PC-3 (cell line): ENCODE measurements at regions not wholly inside any gene's neighbourhood (a gene's known extent, or its start where the extent isn't known, plus 50 kb on each side); places are given as distances from the start of the nearest gene placed in this dataset.
A peak's percentile ranks its signal among the peaks of the same experiment; 100 is the strongest.

Experiments
- ATAC-seq: fragments of 200-7000 bp; cut with Tn5 transposase; 2 replicates; pipeline ENCODE4 v1.9.1; 2020; ENCODE audit warnings: mild to moderate bottlenecking, moderate library complexity
- BruUV-seq: library from RNA; stranded (reverse); fragments of 400-500 nt; replicated peaks from 2 replicates; lab custom pipeline; 2021; lab: Mats Ljungman, UMichigan
- CTCF ChIA-PET: fragments of 300-600 bp; sonication (Branson Sonifier 250); formaldehyde crosslinking; loops from one replicate; lab custom pipeline; 2022; ENCODE audit warnings: antibody characterized with exemption; lab: Charles Lee
- POLR2A ChIA-PET: fragments of 300-600 bp; sonication (Branson Sonifier 250); formaldehyde crosslinking; loops from one replicate; lab custom pipeline; 2022; ENCODE audit warnings: antibody characterized with exemption; ENCODE audit not compliant: unreplicated experiment; lab: Charles Lee
- DNase-seq: peaks from one replicate; pipeline ENCODE4 v3.0.0-alpha.2; 2015
- H2AFZ ChIP-seq: fragments of 300-600 bp; sonication (generic); 2 replicates; pipeline ENCODE4 v1.6.0; 2016; ENCODE audit warnings: antibody characterized with exemption, low read length
- H3F3A ChIP-seq: fragments of 300-600 bp; sonication (generic); one replicate; pipeline ENCODE4 v1.6.0; 2017; ENCODE audit warnings: antibody characterized with exemption, low read length, control low read depth, mild to moderate bottlenecking; ENCODE audit not compliant: unreplicated experiment
- H3K27ac ChIP-seq: fragments of 300-600 bp; sonication (generic); 2 replicates; pipeline ENCODE4 v1.5.1; 2016; ENCODE audit warnings: mild to moderate bottlenecking, low read length
- H3K27me3 ChIP-seq: fragments of 300-600 bp; sonication (generic); 2 replicates; pipeline ENCODE4 v1.6.1; 2016; ENCODE audit warnings: low read length, mixed read lengths
- H3K36me3 ChIP-seq: fragments of 300-600 bp; sonication (generic); 2 replicates; pipeline ENCODE4 v1.6.1; 2016; ENCODE audit warnings: low read depth, mixed run types, low read length, mixed read lengths
- H3K4me1 ChIP-seq: fragments of 300-600 bp; sonication (generic); 2 replicates; pipeline ENCODE4 v1.5.1; 2016; ENCODE audit warnings: low read length; ENCODE audit not compliant: insufficient read depth
- H3K4me2 ChIP-seq: fragments of 300-600 bp; sonication (generic); 2 replicates; pipeline ENCODE4 v1.6.0; 2016; ENCODE audit warnings: low read length
- H3K4me3 ChIP-seq: fragments of 300-600 bp; sonication (generic); 2 replicates; pipeline ENCODE4 v1.5.1; 2016; ENCODE audit warnings: mild to moderate bottlenecking, low read length, mixed read lengths
- H3K79me2 ChIP-seq: fragments of 300-600 bp; sonication (generic); 2 replicates; pipeline ENCODE4 v1.6.1; 2017; ENCODE audit warnings: low read length, mixed read lengths
- H3K9ac ChIP-seq: fragments of 300-600 bp; sonication (generic); 2 replicates; pipeline ENCODE4 v1.6.0; 2016; ENCODE audit warnings: mild to moderate bottlenecking, low read length
- H3K9me2 ChIP-seq: fragments of 300-600 bp; sonication (generic); replicated peaks from 2 replicates; pipeline ENCODE4 v1.6.1; 2016; ENCODE audit warnings: mixed run types, low read length, mixed read lengths
- H3K9me3 ChIP-seq: fragments of 300-600 bp; sonication (generic); 2 replicates; pipeline ENCODE4 v1.6.1; 2016; ENCODE audit warnings: low read length, mixed read lengths
- H4K20me1 ChIP-seq: fragments of 300-600 bp; sonication (generic); 2 replicates; pipeline ENCODE4 v1.6.1; 2016; ENCODE audit warnings: low read length, mixed read lengths
- CTCF ChIP-seq: fragments of 300-600 bp; sonication (generic); conservative IDR thresholded peaks from 2 replicates; pipeline ENCODE4 v1.5.1; 2017; ENCODE audit warnings: antibody characterized with exemption, low read depth, mild to moderate bottlenecking, low read length
- EZH2 ChIP-seq: fragments of 300-600 bp; sonication (generic); IDR thresholded peaks from one replicate; pipeline ENCODE4 v1.6.1; 2017; ENCODE audit warnings: antibody characterized with exemption, mild to moderate bottlenecking, low read length; ENCODE audit not compliant: unreplicated experiment
- EZH2phosphoT487 ChIP-seq: fragments of 300-600 bp; sonication (generic); IDR thresholded peaks from 2 replicates; pipeline ENCODE4 v1.6.1; 2018; ENCODE audit warnings: mild to moderate bottlenecking, antibody characterized with exemption, low read length, borderline replicate concordance
- intact Hi-C: fragments of 100-400 bp; cut with micrococcal nuclease; formaldehyde crosslinking; loops from 2 replicates; pipeline ENCODE4 v1.9.0; 2023

- H4K20me1 ChIP-seq = no peaks in the 10 kb centered on the region
- no TSS peak for BruUV-seq
- H2AFZ ChIP-seq = peak overlapping the region; percentile 80; the same call in 1 of the 2 replicates
- peak overlapping the region; percentile 76 for H3K4me2 ChIP-seq
- H3K79me2 ChIP-seq = no peaks in the 10 kb centered on the region
- TF ChIP-seq EZH2 (no peak), EZH2phosphoT487 (no peak), CTCF (no peak)
- DNase-seq (peak; percentile 77), ATAC-seq (peak; percentile 96)
- H3K4me1 ChIP-seq = peaks cover 13% of the 10 kb centered on the region
- intact Hi-C loops = loop anchor here (1.0 kb wide), 1 partner anchor 75 kb away; no protein-coding TSS in a partner anchor
- no peaks in the 10 kb centered on the region for H3K9me3 ChIP-seq
- H3K36me3 ChIP-seq = no peaks in the 10 kb centered on the region
- peak overlapping the region; percentile 60 for H3K27ac ChIP-seq
- POLR2A ChIA-PET = no interaction called here
- H3K27me3 ChIP-seq = no peaks in the 10 kb centered on the region
- H3K9ac ChIP-seq = peak overlapping the region; percentile 30; the same call in 1 of the 2 replicates
- CTCF ChIA-PET = no interaction called here
- no peaks in the 10 kb centered on the region for H3F3A ChIP-seq
- peak overlapping the region; percentile 33; the same call in 1 of the 2 replicates for H3K4me3 ChIP-seq
- H3K9me2 ChIP-seq = no peaks in the 10 kb centered on the region; the same call in 1 of the 2 replicates
These were observed 144.8 kb downstream of the TBC1D30 start for GRCh38 chr12:64968989-64969819.

GRCh38 chr12:64976131-64976530, 145.0 kb downstream of the WIF1 start:
- H3K27me3 ChIP-seq = no peaks in the 10 kb centered on the region

More at GRCh38 chr12:64976131-64976530, 145.0 kb downstream of the WIF1 start:
- Histone ChIP-seq H2AFZ (no peak overlapping the region), H3K4me2 (no peak overlapping the region), H3K27ac (no peak overlapping the region), H3K4me1 (peaks cover 7% of the 10 kb centered on the region; the same call in 1 of the 2 replicates), H3K9me2 (0 out of 2 replicates have a peak, but pooled peaks cover 3% of the 10 kb centered on the region), H3K79me2 (no peaks in the 10 kb centered on the region), H3K9ac (no peak overlapping the region), H3K4me3 (no peak overlapping the region), H4K20me1 (no peaks in the 10 kb centered on the region), H3K36me3 (no peaks in the 10 kb centered on the region), H3K9me3 (no peaks in the 10 kb centered on the region), H3F3A (no peaks in the 10 kb centered on the region)
- CTCF ChIA-PET = no interaction called here
- BruUV-seq = no TSS peak
- DNase-seq (peak; percentile 49), ATAC-seq (no peak)
- POLR2A ChIA-PET = no interaction called here
- TF ChIP-seq CTCF = no peak
- intact Hi-C loops = no loop called here
